PC-3 (cell line): ENCODE measurements at regions not wholly inside any gene's neighbourhood (a gene's known extent, or its start where the extent isn't known, plus 50 kb on each side); places are given as distances from the start of the nearest gene placed in this dataset.

Source experiments
- CTCF ChIP-seq: fragments of 300-600 bp; sonication (generic); conservative IDR thresholded peaks from 2 replicates; pipeline ENCODE4 v1.5.1; 2017; ENCODE audit warnings: antibody characterized with exemption, low read depth, mild to moderate bottlenecking, low read length
- EZH2 ChIP-seq: fragments of 300-600 bp; sonication (generic); IDR thresholded peaks from one replicate; pipeline ENCODE4 v1.6.1; 2017; ENCODE audit warnings: antibody characterized with exemption, mild to moderate bottlenecking, low read length; ENCODE audit not compliant: unreplicated experiment
- EZH2phosphoT487 ChIP-seq: fragments of 300-600 bp; sonication (generic); IDR thresholded peaks from 2 replicates; pipeline ENCODE4 v1.6.1; 2018; ENCODE audit warnings: mild to moderate bottlenecking, antibody characterized with exemption, low read length, borderline replicate concordance

- TF ChIP-seq EZH2phosphoT487 (no peak), CTCF (no peak), EZH2 (no peak)
Observed at GRCh38 chr10:81002382-81002781, 464.7 kb downstream of the SH2D4B start.
